ENCODE measurements at regions not wholly inside any gene's neighbourhood (a gene's known extent, or its start where the extent isn't known, plus 50 kb on each side); places are given as distances from the start of the nearest gene placed in this dataset.
"Not testable (repeated sequence)": the region's sequence is repeated elsewhere in the genome, so short reads cannot be mapped to it uniquely, and the experiment has no call there.

DNA sequence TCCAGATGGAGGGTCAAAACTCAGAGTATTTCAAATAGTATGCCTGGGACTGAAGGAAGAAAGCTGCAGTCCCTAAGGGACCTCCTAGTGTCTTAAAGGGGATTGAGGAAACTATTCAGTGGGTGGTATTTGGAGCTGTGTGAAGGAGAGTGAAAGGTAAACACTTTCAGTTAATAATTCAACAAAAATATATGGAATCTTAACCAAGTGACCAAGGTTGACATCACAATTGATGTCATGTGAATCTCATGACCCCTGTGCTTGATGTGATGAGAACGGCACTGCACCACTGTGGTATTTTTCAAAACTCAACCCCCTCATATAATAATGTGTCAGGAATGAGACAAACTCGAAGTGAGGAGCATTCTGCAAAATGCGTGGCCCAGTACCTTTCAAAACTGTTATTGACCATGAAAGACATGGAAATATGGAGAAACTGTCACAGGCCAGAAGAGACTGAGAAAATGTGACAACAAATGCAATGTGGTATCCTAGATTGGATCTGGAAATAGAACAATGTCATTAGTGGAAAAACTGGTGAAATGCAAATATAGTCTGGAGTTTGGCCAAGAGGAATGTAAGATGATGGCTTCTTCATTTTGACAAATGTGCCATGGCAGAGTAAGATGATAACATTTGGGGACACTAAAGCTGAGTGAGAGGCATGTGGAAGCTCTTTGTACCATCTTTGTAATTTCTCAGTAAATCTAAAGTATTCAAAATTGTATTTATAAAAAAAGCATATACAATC, 553.9 kb downstream of the RFC3 start:
- H3K36me3 ChIP-seq (ENCODE audit: control insufficient read depth, insufficient read depth, low read length): no peaks in the 10 kb centered on the region
- TF ChIP-seq, protein P1, sequence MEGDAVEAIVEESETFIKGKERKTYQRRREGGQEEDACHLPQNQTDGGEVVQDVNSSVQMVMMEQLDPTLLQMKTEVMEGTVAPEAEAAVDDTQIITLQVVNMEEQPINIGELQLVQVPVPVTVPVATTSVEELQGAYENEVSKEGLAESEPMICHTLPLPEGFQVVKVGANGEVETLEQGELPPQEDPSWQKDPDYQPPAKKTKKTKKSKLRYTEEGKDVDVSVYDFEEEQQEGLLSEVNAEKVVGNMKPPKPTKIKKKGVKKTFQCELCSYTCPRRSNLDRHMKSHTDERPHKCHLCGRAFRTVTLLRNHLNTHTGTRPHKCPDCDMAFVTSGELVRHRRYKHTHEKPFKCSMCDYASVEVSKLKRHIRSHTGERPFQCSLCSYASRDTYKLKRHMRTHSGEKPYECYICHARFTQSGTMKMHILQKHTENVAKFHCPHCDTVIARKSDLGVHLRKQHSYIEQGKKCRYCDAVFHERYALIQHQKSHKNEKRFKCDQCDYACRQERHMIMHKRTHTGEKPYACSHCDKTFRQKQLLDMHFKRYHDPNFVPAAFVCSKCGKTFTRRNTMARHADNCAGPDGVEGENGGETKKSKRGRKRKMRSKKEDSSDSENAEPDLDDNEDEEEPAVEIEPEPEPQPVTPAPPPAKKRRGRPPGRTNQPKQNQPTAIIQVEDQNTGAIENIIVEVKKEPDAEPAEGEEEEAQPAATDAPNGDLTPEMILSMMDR (IDR thresholded peaks at IDR 0.05; ENCODE audit: insufficient read depth, low read length, poor library complexity, severe bottlenecking): no peak
- DNase-seq (ENCODE audit: low read depth): no peak
- no peaks in the 10 kb centered on the region for H3K27me3 ChIP-seq (ENCODE audit: control insufficient read depth, insufficient read depth, low read length)
- no peak overlapping the region for H3K4me3 ChIP-seq (ENCODE audit: low read depth, low read length)

DNA sequence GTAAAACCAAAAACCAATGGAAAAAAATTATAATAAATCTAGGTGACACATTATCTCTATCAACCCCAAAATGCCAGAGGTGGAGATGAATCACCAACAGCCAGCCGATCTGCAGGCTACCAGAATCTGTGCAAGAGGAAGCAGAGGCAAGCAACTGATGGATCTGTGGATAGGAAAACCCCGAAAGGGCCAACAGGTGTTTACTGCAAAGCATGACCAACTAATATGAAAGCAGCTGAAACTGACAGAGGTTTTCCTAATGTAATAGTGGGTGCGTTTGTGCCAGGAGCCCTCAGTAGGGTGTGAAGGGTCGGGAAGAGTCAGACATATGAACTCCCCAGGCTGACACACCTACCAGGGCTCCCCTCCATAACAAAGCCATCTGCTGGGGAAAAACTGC, 554.6 kb downstream of the RFC3 start:
- no peaks in the 10 kb centered on the region for H3K36me3 ChIP-seq (ENCODE audit: control insufficient read depth, insufficient read depth, low read length)
- TF ChIP-seq, protein P1 (IDR thresholded peaks at IDR 0.05; ENCODE audit: insufficient read depth, low read length, poor library complexity, severe bottlenecking): no peak
- no peak overlapping the region for H3K4me3 ChIP-seq (ENCODE audit: low read depth, low read length)
- no peak for DNase-seq (ENCODE audit: low read depth)
- H3K27me3 ChIP-seq (ENCODE audit: control insufficient read depth, insufficient read depth, low read length): no peaks in the 10 kb centered on the region

DNA sequence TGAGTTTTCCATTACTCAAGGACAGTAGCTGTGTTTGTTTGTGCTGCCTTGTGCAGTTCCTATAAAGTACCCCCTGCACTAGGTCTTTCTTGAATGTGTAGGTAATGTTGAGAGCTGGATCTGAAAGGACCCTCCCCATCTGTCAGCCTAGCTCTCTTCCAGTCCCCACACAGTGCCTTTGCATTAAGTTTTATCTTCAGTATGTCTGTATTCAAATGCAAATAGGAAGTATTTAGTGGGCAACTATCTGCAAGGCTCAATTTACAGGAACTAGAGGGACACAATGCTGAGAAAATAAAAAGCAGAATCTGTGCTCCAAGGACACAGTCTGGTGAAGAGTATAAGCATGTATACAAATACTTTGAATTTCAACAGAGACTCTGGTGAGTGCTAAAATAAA, 558.5 kb downstream of the RFC3 start:
- no peaks in the 10 kb centered on the region for H3K27me3 ChIP-seq (ENCODE audit: control insufficient read depth, insufficient read depth, low read length)
- TF ChIP-seq, protein P1 (IDR thresholded peaks at IDR 0.05; ENCODE audit: insufficient read depth, low read length, poor library complexity, severe bottlenecking): no peak
- no peak for DNase-seq (ENCODE audit: low read depth)
- H3K4me3 ChIP-seq (ENCODE audit: low read depth, low read length): no peak overlapping the region
- no peaks in the 10 kb centered on the region for H3K36me3 ChIP-seq (ENCODE audit: control insufficient read depth, insufficient read depth, low read length)

DNA sequence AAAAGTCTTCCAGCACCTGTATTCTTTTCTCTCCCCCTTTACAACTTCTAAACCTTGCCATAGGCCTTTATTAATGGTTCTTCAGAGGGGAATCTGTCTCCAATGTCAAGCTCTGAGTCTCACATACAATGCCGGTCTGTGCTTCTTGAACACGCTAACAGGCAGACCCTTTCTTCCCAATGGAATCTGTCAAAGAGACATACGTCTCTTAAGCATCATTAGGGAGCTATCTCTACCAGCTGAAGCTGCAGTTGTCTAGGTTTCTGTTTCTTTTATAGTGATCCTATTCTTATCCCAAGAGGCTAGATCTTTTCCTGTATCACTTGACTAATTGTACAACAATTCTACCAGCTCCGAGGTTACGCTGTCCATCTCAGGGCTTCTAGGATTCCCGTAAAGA, 560.8 kb upstream of the NBEA start:
- Histone ChIP-seq H3K4me3 (ENCODE audit: low read depth, low read length) (no peak overlapping the region), H3K36me3 (ENCODE audit: control insufficient read depth, insufficient read depth, low read length) (no peaks in the 10 kb centered on the region), H3K27me3 (ENCODE audit: control insufficient read depth, insufficient read depth, low read length) (no peaks in the 10 kb centered on the region)
- DNase-seq (ENCODE audit: low read depth): no peak
- TF ChIP-seq, protein P1 (IDR thresholded peaks at IDR 0.05; ENCODE audit: insufficient read depth, low read length, poor library complexity, severe bottlenecking): no peak

DNA sequence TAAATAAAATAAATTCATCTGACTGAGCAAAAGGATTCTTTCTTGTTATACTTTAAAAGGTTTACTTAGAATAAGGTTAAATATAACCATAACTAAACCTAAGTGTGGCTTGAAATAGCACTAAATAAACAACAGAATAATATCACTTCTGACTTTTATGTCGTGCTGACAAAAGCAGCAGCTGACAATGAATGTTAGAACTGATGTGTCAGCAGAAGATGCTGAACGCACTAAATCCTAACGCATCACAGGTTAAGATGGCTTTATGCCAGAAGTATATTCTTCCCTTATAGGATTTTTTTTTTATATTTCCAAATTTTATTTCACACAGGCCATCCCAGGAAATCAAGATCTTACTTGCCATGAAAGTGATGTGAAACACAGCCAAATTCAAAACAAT, 558.3 kb upstream of the NBEA start:
- Histone ChIP-seq H3K4me3 (ENCODE audit: low read depth, low read length) (no peak overlapping the region), H3K36me3 (ENCODE audit: control insufficient read depth, insufficient read depth, low read length) (no peaks in the 10 kb centered on the region), H3K27me3 (ENCODE audit: control insufficient read depth, insufficient read depth, low read length) (no peaks in the 10 kb centered on the region)
- TF ChIP-seq, protein P1 (IDR thresholded peaks at IDR 0.05; ENCODE audit: insufficient read depth, low read length, poor library complexity, severe bottlenecking): no peak
- no peak for DNase-seq (ENCODE audit: low read depth)

DNA sequence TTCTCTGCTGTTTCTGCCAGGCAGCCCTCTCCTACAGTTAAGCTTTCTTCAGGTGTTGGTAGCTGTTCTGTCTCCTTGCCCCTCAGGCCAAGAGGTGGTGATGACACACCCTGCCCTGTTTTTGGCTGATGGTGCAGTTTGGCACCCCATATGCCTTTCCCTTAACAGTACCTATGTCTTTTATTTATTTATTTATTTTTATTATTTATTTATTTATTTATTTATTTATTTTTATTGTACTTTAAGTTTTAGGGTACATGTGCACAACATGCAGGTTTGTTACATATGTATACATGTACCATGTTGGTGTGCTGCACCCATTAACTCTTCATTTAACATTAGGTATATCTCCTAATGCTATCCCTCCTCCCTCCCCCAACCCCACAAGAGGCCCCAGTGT, 555.8 kb upstream of the NBEA start:
- not testable (repeated sequence) for DNase-seq (ENCODE audit: low read depth); H3K36me3 ChIP-seq (ENCODE audit: control insufficient read depth, insufficient read depth, low read length); H3K4me3 ChIP-seq (ENCODE audit: low read depth, low read length); H3K27me3 ChIP-seq (ENCODE audit: control insufficient read depth, insufficient read depth, low read length)

All from kidney epithelial cell (primary cell).